ENCODE measurements at regions not wholly inside any gene's neighbourhood (a gene's known extent, or its start where the extent isn't known, plus 50 kb on each side); places are given as distances from the start of the nearest gene placed in this dataset.

- ATAC-seq (peak; percentile 80), DNase-seq (ENCODE audit: low read depth, low spot score) (no peak)
- ChIA-PET POLR2A (no interaction called here), RAD21 (ENCODE audit: low non-redundant PET in 1 of 2, low total read pairs in 2 of 2, uncharacterized antibody in 2 of 2, unreplicated experiment in 2 of 2) (no interaction called here), CTCF (interaction anchor here (0.6 kb wide), 1 partner anchor 160 kb away, joined by 3 read pairs; no protein-coding TSS in a partner anchor)
- Histone ChIP-seq H3K4me2 (ENCODE audit: low read length) (no peak overlapping the region), H3K4me3 (replicated peaks in 1 of 2; ENCODE audit: low read depth in 1 of 2, low read length in 2 of 2) (no peak overlapping the region), H3K27ac (ENCODE audit: low read depth, low read length) (no peak overlapping the region), H4K20me1 (ENCODE audit: insufficient read depth) (no peaks in the 10 kb centered on the region), H3K79me2 (ENCODE audit: insufficient read depth, low read length) (no peaks in the 10 kb centered on the region), H3K36me3 (ENCODE audit: control insufficient read depth in 1 of 2, insufficient read depth in 2 of 2, low read length in 2 of 2) (no peaks in the 10 kb centered on the region), H3K9ac (ENCODE audit: low read length) (no peak overlapping the region), H3K9me2 (ENCODE audit: insufficient read depth) (no peaks in the 10 kb centered on the region), H3K9me3 (ENCODE audit: control insufficient read depth in 1 of 2, insufficient read depth in 1 of 2, low read depth in 1 of 2, low read length in 2 of 2) (no peaks in the 10 kb centered on the region), H3K4me1 (ENCODE audit: control insufficient read depth in 1 of 2, insufficient read depth in 2 of 2, low read length in 2 of 2) (no peaks in the 10 kb centered on the region), H2AFZ (ENCODE audit: low read depth, low read length, poor library complexity, severe bottlenecking) (no peak overlapping the region), H3K27me3 (ENCODE audit: insufficient read depth, low read length) (peaks cover 62% of the 10 kb centered on the region)
- no TSS peak for BruUV-seq (replicated peaks)
- intact Hi-C loops (cut with micrococcal nuclease): no loop called here
- TF ChIP-seq YY1 (IDR thresholded peaks at IDR 0.05; ENCODE audit: extremely low read depth, insufficient replicate concordance, low read depth, low read length) (no peak), ZBTB33 (IDR thresholded peaks at IDR 0.05; ENCODE audit: extremely low read depth, insufficient replicate concordance, low read length) (no peak), FOSL1 (IDR thresholded peaks at IDR 0.05; ENCODE audit: low read depth) (no peak), SIN3A (IDR thresholded peaks at IDR 0.05; ENCODE audit: low read depth) (no peak), MAX (IDR thresholded peaks at IDR 0.05) (no peak)
Measured at GRCh38 chr16:85979605-85980004, 80.6 kb downstream of the IRF8 start.

- Histone ChIP-seq H3K4me1 (ENCODE audit: control insufficient read depth in 1 of 2, insufficient read depth in 2 of 2, low read length in 2 of 2) (no peaks in the 10 kb centered on the region), H3K27me3 (ENCODE audit: insufficient read depth, low read length) (peaks cover 58% of the 10 kb centered on the region), H3K9me3 (ENCODE audit: control insufficient read depth in 1 of 2, insufficient read depth in 1 of 2, low read depth in 1 of 2, low read length in 2 of 2) (no peaks in the 10 kb centered on the region), H3K79me2 (ENCODE audit: insufficient read depth, low read length) (no peaks in the 10 kb centered on the region), H4K20me1 (ENCODE audit: insufficient read depth) (no peaks in the 10 kb centered on the region), H3K27ac (ENCODE audit: low read depth, low read length) (no peak overlapping the region), H3K9me2 (ENCODE audit: insufficient read depth) (no peaks in the 10 kb centered on the region), H3K9ac (ENCODE audit: low read length) (no peak overlapping the region), H3K4me3 (replicated peaks in 1 of 2; ENCODE audit: low read depth in 1 of 2, low read length in 2 of 2) (no peak overlapping the region), H3K36me3 (ENCODE audit: control insufficient read depth in 1 of 2, insufficient read depth in 2 of 2, low read length in 2 of 2) (no peaks in the 10 kb centered on the region), H3K4me2 (ENCODE audit: low read length) (no peak overlapping the region), H2AFZ (ENCODE audit: low read depth, low read length, poor library complexity, severe bottlenecking) (no peak overlapping the region)
- POLR2A ChIA-PET: no interaction called here
- BruUV-seq (replicated peaks): no TSS peak
- CTCF ChIA-PET: interaction anchor here (2.4 kb wide), 1 partner anchor 159 kb away, joined by 15 read pairs; no protein-coding TSS in a partner anchor
- ATAC-seq (no peak), DNase-seq (ENCODE audit: low read depth, low spot score) (no peak)
- no peak for TF ChIP-seq ZBTB33 (IDR thresholded peaks at IDR 0.05; ENCODE audit: extremely low read depth, insufficient replicate concordance, low read length)
- TF ChIP-seq ELF1 (IDR thresholded peaks at IDR 0.05; ENCODE audit: borderline replicate concordance, low read depth): no peak
- TF ChIP-seq RAD21 (IDR thresholded peaks at IDR 0.05; ENCODE audit: low read depth): no peak
- TF ChIP-seq SIN3A (IDR thresholded peaks at IDR 0.05; ENCODE audit: low read depth): no peak
- no peak for TF ChIP-seq POLR2AphosphoS5 (IDR thresholded peaks at IDR 0.05; ENCODE audit: low read depth, low read length)
- intact Hi-C loops (cut with micrococcal nuclease): no loop called here
- RAD21 ChIA-PET (ENCODE audit: low non-redundant PET in 1 of 2, low total read pairs in 2 of 2, uncharacterized antibody in 2 of 2, unreplicated experiment in 2 of 2): no interaction called here
Measured at GRCh38 chr16:85980686-85981085, 81.7 kb downstream of the IRF8 start.
